PC-9 (cell line): ENCODE measurements at regions not wholly inside any gene's neighbourhood (a gene's known extent, or its start where the extent isn't known, plus 50 kb on each side); places are given as distances from the start of the nearest gene placed in this dataset.

Source experiments
- BruUV-seq: library from RNA; stranded (reverse); fragments of 400-500 nt; replicated peaks from 2 replicates; lab custom pipeline; 2021; lab: Mats Ljungman, UMichigan
- CTCF ChIA-PET: fragments of 300-600 bp; sonication (Branson Sonifier 250); formaldehyde crosslinking; loops from one replicate; lab custom pipeline; 2022; ENCODE audit warnings: antibody characterized with exemption; lab: Charles Lee
- POLR2A ChIA-PET: fragments of 300-600 bp; sonication (Branson Sonifier 250); formaldehyde crosslinking; loops from one replicate; lab custom pipeline; 2022; ENCODE audit warnings: antibody characterized with exemption; ENCODE audit not compliant: unreplicated experiment; lab: Charles Lee
- DNase-seq, 2 experiments: peaks; one replicate each; pipeline versions ENCODE4 v3.0.0 to v3.0.0-alpha.2; 2015 to 2022; ENCODE audit warnings: mixed read lengths in 1 of 2
- H2AFZ ChIP-seq: fragments of 200-600 bp; sonication (generic); 2 replicates; pipeline ENCODE4 v1.8.1; 2017; ENCODE audit warnings: antibody characterized with exemption
- H3F3A ChIP-seq: fragments of 200-600 bp; sonication (generic); 2 replicates; pipeline ENCODE4 v1.8.1; 2017; ENCODE audit warnings: antibody characterized with exemption, mild to moderate bottlenecking, low read depth; ENCODE audit not compliant: insufficient read depth
- H3K27ac ChIP-seq: fragments of 200-600 bp; sonication (generic); 2 replicates; pipeline ENCODE4 v1.6.1; 2016; ENCODE audit warnings: mixed run types
- H3K27me3 ChIP-seq: fragments of 200-600 bp; sonication (generic); 2 replicates; pipeline ENCODE4 v1.6.1; 2016; ENCODE audit warnings: low read depth, mixed run types; ENCODE audit not compliant: insufficient read depth
- H3K36me3 ChIP-seq: fragments of 200-600 bp; sonication (generic); 2 replicates; pipeline ENCODE4 v1.6.1; 2016; ENCODE audit warnings: low read depth, mixed run types
- H3K4me1 ChIP-seq: fragments of 200-600 bp; sonication (generic); replicated peaks from 2 replicates; pipeline ENCODE4 v1.6.1; 2016; ENCODE audit warnings: mixed run types; ENCODE audit not compliant: insufficient read depth
- H3K4me2 ChIP-seq: fragments of 200-600 bp; sonication (generic); 2 replicates; pipeline ENCODE4 v1.6.1; 2017; ENCODE audit warnings: mixed run types
- H3K4me3 ChIP-seq: fragments of 200-600 bp; sonication (generic); 2 replicates; pipeline ENCODE4 v1.6.1; 2016; ENCODE audit warnings: mixed run types
- H3K79me2 ChIP-seq: fragments of 200-600 bp; sonication (generic); 2 replicates; pipeline ENCODE4 v1.6.1; 2017; ENCODE audit warnings: low read depth, mixed run types
- H3K9me2 ChIP-seq: fragments of 200-600 bp; sonication (generic); 2 replicates; pipeline ENCODE4 v1.8.1; 2017; ENCODE audit warnings: mild to moderate bottlenecking; ENCODE audit not compliant: insufficient read depth
- H3K9me3 ChIP-seq: fragments of 200-600 bp; sonication (generic); 2 replicates; pipeline ENCODE4 v1.8.1; 2016; ENCODE audit warnings: low read depth; ENCODE audit not compliant: insufficient read depth
- H4K20me1 ChIP-seq: fragments of 200-600 bp; sonication (generic); 2 replicates; pipeline ENCODE4 v1.8.1; 2017; ENCODE audit not compliant: insufficient read depth
- EZH2 ChIP-seq: fragments of 200-600 bp; sonication (generic); IDR thresholded peaks from 2 replicates; pipeline ENCODE4 v1.8.0; 2017; ENCODE audit warnings: antibody characterized with exemption, low read depth
- intact Hi-C: fragments of 100-400 bp; cut with micrococcal nuclease; formaldehyde crosslinking; loops from one replicate; pipeline ENCODE4 v1.10.0; 2022; ENCODE audit not compliant: unreplicated experiment
- TF ChIP-seq, protein P1 (sequence below): fragments of 200-600 bp; sonication (generic); conservative IDR thresholded peaks from 2 replicates; pipeline ENCODE4 v1.6.1; 2017; ENCODE audit warnings: mixed run types, antibody characterized with exemption, mild to moderate bottlenecking, moderate library complexity

DNA sequence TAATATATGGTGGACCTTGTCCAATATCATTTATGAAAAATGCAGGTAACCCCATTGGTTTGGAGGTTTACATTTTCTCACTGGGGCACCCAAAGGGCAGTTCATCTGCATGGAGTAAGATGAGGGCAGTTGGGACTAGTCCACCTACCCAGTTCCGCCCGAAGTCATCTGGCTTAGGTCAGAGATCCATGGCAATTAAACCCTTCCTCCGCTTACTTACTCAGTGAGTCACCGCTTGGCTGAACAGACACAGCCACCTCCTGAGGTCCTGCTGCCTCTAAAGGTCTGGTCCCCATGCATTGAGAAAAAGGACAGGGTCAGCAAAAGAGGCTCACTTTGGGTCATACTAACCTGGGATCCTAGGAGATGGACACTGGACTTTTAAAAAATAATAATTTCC lies 102.9 kb upstream of the PRL start:
- H3K9me3 ChIP-seq = no peaks in the 10 kb centered on the region
- TF ChIP-seq, protein P1, sequence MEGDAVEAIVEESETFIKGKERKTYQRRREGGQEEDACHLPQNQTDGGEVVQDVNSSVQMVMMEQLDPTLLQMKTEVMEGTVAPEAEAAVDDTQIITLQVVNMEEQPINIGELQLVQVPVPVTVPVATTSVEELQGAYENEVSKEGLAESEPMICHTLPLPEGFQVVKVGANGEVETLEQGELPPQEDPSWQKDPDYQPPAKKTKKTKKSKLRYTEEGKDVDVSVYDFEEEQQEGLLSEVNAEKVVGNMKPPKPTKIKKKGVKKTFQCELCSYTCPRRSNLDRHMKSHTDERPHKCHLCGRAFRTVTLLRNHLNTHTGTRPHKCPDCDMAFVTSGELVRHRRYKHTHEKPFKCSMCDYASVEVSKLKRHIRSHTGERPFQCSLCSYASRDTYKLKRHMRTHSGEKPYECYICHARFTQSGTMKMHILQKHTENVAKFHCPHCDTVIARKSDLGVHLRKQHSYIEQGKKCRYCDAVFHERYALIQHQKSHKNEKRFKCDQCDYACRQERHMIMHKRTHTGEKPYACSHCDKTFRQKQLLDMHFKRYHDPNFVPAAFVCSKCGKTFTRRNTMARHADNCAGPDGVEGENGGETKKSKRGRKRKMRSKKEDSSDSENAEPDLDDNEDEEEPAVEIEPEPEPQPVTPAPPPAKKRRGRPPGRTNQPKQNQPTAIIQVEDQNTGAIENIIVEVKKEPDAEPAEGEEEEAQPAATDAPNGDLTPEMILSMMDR = no peak
- TF ChIP-seq EZH2 = no peak
- H3K36me3 ChIP-seq = no peaks in the 10 kb centered on the region
- no peaks in the 10 kb centered on the region for H3F3A ChIP-seq
- no peak for DNase-seq
- H3K4me1 ChIP-seq = no peaks in the 10 kb centered on the region
- ChIA-PET CTCF (no interaction called here), POLR2A (interaction anchor here (0.7 kb wide), 1 partner anchor 829 kb away, joined by 12 read pairs; no protein-coding TSS in a partner anchor)
- H2AFZ ChIP-seq = no peak overlapping the region
- no peak overlapping the region for H3K27ac ChIP-seq
- no peaks in the 10 kb centered on the region for H3K9me2 ChIP-seq
- no peak overlapping the region for H3K4me2 ChIP-seq
- no TSS peak for BruUV-seq
- no peaks in the 10 kb centered on the region for H4K20me1 ChIP-seq
- no peaks in the 10 kb centered on the region for H3K27me3 ChIP-seq
- H3K4me3 ChIP-seq = no peak overlapping the region
- intact Hi-C loops = no loop called here
- H3K79me2 ChIP-seq = no peaks in the 10 kb centered on the region

DNA sequence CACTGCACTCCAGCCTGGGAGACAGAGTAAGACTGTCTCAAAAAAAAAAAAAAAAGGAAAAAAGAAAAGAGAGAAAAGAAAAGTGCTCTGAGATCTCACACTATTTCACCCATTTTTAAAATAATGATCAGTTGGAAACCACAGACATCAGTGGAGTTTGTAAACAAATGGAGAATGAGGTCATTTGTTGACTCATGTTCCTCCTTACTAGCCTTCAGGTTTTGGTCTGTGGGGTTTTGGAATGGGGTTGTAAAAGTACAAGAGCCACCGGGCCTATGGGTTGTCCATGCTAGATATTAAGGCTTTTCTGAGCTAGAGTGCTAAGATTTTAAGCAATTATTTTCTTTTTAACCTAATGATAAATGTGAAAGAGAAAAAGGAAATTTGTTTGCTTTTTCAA lies 104.4 kb upstream of the PRL start:
- Histone ChIP-seq H3K27me3 (no peaks in the 10 kb centered on the region), H3F3A (no peaks in the 10 kb centered on the region), H3K4me3 (no peak overlapping the region), H3K36me3 (no peaks in the 10 kb centered on the region), H3K9me2 (no peaks in the 10 kb centered on the region), H3K27ac (no peak overlapping the region), H3K4me2 (no peak overlapping the region), H2AFZ (no peak overlapping the region), H4K20me1 (no peaks in the 10 kb centered on the region), H3K9me3 (no peaks in the 10 kb centered on the region), H3K79me2 (no peaks in the 10 kb centered on the region), H3K4me1 (no peaks in the 10 kb centered on the region)
- BruUV-seq = no TSS peak
- no peak for DNase-seq
- TF ChIP-seq, protein P1 = no peak
- ChIA-PET CTCF (no interaction called here), POLR2A (no interaction called here)
- intact Hi-C loops = no loop called here

DNA sequence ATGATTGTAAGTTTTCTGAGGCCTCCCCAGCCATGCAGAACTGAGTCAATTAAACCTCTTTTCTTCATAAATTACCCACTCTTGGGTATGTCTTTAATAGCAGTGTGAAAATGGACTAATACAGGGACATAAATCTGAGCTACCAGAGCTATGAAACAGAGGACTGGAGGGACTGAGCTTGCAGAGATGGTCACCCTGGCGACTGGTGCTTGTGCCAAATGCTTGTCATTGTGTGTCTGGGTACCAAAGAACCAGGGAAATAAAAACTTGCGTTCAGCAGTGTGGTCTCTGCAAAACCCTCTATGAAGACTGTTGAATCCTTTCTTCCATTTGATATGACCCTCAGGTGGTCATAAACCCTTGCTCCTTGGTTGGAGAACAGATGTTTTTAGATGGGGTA lies 105.1 kb upstream of the PRL start:
- TF ChIP-seq, protein P1 = no peak
- no peak for TF ChIP-seq EZH2
- H3K27me3 ChIP-seq = no peaks in the 10 kb centered on the region
- no peak overlapping the region for H2AFZ ChIP-seq
- no peaks in the 10 kb centered on the region for H3K9me2 ChIP-seq
- H3K4me2 ChIP-seq = no peak overlapping the region
- no peaks in the 10 kb centered on the region for H4K20me1 ChIP-seq
- CTCF ChIA-PET = no interaction called here
- no peaks in the 10 kb centered on the region for H3K9me3 ChIP-seq
- no peaks in the 10 kb centered on the region for H3K36me3 ChIP-seq
- H3K79me2 ChIP-seq = no peaks in the 10 kb centered on the region
- H3K4me1 ChIP-seq = no peaks in the 10 kb centered on the region
- POLR2A ChIA-PET = no interaction called here
- H3K27ac ChIP-seq = no peak overlapping the region
- intact Hi-C loops = no loop called here
- no peak overlapping the region for H3K4me3 ChIP-seq
- no peak for DNase-seq
- BruUV-seq = no TSS peak
- H3F3A ChIP-seq = no peaks in the 10 kb centered on the region
